HG03025 (cell line): ENCODE measurements at regions not wholly inside any gene's neighbourhood (a gene's known extent, or its start where the extent isn't known, plus 50 kb on each side); places are given as distances from the start of the nearest gene placed in this dataset.

Experiments used
- ATAC-seq: cut with Tn5 transposase; IDR thresholded peaks from one replicate; pipeline ENCODE4 v1.9.1; 2021; ENCODE audit warnings: mild to moderate bottlenecking, moderate library complexity; ENCODE audit not compliant: unreplicated experiment, low FRiP score

DNA sequence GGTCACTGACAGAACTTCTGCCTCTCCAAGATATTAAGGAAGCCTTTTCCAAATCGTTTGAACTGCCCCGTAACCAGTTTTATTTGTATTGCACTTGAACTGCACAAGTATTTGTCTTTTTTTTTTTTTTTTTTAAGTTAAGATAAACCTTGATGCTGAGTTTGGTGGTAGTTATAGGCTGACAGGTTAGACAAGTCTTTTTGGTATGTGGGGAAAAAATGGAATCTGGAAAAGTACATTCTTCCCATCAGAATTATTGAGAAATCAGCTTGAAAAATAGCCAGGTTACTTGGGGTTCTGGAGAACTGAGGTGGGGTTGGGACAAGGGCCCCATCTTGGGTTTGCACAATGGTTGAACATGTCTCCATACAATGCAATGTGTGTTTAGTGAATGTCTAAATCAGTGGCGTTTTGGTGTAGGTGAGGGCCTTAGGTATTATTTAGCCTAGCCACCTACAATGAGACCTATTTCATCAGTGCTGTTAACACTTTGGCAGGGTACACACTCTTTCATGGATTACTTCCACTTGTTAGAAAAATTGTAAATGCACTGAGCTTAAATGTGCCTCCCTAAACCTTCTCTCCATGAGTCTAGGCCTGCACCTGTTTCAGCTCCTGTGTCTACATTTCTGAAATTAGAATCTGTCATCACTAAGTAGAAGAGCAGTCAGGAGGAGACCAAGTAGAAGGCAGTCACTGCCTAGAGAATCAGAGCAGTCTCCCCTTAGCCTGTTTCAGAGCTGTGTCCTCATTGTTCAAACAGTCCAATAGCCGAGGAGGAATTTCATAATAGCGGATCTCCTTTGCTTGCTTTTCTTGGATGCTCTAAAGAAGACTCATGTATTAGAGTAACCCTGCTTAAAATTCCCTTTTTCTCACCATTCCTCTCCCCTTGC lies 140.0 kb upstream of the HMHB1 start:
- no peak for ATAC-seq

DNA sequence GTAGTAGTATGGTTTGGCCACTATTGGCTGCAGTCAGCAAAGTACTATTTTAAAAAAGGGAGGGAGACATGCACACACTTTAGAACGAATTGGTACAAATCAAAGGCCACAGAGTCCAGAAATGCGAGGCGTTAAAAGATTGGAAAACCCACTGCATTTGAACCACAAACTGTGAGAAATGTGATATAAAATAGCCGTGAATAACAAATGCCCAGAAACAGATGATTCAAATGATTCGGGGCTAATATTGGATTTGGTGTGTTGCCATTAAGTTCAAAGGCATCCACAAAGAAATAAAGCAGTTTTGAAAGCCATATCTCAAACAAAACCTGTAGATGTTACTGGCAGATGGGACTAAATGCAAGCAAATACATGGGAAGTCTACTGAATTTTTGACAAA lies 140.9 kb upstream of the HMHB1 start:
- ATAC-seq = no peak

DNA sequence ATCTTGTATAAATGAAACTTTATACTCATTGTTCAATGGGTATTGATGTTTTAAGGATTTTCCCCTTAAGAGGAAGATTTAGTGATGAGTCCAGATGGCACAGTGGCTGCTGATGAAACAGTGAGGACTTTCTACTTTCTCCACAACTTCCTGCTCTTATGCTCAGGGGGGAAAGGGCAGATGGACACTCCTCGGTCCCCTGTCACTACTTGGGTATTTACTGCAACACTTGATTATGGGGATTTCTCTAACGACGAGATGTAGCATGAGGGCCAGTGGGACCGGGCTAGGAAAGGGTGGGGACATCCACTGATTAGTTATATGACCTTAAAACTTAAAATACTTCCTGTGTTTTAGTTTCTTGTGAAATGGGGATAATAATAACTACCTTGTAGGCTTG lies 146.1 kb upstream of the HMHB1 start:
- no peak for ATAC-seq

GRCh38 chr5:143664623-143665022 lies 147.3 kb upstream of the HMHB1 start:
- ATAC-seq = no peak

- no peak for ATAC-seq
Observed at GRCh38 chr5:143663872-143664271, 148.1 kb upstream of the HMHB1 start.

- ATAC-seq = no peak
Observed at GRCh38 chr5:143662020-143662419, 149.9 kb upstream of the HMHB1 start.

GRCh38 chr5:143660625-143661024 lies 151.3 kb upstream of the HMHB1 start:
- ATAC-seq = no peak

- no peak for ATAC-seq
Observed at GRCh38 chr5:143659599-143660238, 152.2 kb upstream of the HMHB1 start.

- no peak for ATAC-seq
Observed at GRCh38 chr5:143658956-143659355, 153.0 kb upstream of the HMHB1 start.

GRCh38 chr5:143657647-143658285 lies 154.2 kb upstream of the HMHB1 start:
- ATAC-seq = no peak

DNA sequence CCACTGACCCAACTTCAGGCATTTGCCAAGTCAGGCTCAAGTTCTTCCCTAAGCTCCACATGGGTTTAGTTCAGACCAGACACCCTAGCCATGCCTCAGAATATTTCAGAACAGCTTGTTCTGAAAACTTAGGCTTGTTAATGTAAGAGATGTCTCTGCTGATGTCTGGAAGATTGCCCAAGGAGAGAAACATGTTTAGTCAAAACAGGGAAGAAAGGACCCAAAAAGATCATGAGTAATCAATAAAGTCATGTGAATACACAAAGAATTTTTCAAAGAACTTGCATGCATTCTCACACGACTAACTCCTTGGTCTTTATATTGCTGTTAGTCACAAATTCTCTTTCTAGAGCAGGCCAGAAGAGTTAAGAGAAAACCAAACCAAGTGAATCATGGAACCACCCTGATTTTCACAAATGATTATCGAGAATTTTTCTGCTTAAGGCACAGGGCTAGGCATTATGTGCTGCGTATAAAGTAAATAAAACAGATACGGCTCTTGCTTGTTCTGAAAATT lies 158.1 kb upstream of the HMHB1 start:
- no peak for ATAC-seq

GRCh38 chr5:143653256-143653655 lies 158.7 kb upstream of the HMHB1 start:
- ATAC-seq = no peak

- ATAC-seq = no peak
Observed at GRCh38 chr5:143652108-143652700, 159.8 kb upstream of the HMHB1 start.

DNA sequence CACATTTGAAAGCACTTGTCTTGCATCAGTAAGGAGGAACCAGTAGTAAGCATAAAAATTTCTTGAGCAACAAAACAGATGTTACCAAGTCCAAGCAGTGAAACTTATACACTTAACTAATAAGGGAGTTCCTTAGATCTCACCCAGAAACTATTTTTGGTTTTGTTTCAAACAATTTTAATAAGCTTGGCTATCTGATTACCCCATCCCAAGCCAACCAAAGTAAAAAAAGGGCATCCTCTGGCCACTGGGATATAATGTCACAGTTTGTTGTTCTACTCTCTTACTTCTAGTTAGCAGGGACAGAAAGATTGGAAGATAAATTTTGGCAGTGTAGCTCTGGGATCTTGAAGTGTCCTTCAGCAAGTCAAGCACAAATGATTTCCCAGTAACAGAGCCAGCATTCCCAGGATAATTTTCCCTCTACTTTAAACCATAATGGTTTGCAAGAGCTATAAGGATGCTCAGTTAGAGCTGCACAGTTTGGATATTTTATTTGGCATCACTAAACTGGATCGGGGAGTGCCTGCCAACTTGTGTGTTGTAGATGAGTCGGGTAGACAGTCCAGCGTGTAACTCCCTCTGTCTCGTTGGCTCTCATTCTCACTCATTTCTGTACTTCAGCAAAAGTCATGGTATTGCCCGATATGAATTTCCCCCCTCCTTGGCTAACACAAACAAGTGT lies 161.9 kb upstream of the HMHB1 start:
- ATAC-seq = no peak

- ATAC-seq = no peak
Observed at GRCh38 chr5:143648696-143649095, 163.3 kb upstream of the HMHB1 start.

DNA sequence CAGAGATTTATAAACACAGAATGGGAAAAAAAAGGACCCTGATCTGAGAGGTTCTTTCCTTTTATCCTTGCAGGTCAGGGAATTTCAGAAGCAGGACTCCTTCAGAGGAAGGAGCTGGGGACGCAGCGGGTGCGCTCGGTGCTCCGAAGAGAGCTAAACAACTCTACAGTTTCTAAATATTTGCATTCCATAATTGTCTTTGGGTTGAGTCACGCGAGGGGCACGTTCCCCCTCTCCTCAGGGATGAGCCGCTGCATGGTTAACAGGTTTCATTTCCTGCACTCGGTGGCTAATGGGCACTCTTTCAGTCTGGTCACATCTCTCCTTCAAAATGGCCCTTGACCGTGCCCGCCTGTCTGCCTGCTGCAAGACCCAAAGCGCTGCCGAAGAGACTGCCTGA lies 165.0 kb upstream of the HMHB1 start:
- no peak for ATAC-seq

GRCh38 chr5:143645356-143645755 lies 166.6 kb upstream of the HMHB1 start:
- ATAC-seq = no peak

DNA sequence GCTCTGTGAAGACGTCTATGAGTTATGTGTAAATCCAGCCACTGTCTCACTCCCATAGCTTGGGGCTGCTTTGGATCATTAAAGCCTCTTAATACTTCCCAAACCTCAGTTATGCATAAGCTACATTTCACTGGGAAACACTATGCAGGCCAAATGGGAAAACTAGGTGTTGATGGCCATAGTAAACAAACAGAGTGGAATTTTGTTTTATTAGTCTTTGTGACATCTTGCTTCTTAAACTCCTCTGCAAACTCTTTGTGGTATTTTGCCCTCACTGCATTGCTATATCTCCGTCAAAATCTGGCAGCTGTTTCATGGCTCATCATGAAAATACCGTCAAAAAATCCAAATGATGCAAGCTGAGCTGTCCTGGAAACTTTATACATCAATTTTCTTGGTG lies 167.2 kb upstream of the HMHB1 start:
- no peak for ATAC-seq

DNA sequence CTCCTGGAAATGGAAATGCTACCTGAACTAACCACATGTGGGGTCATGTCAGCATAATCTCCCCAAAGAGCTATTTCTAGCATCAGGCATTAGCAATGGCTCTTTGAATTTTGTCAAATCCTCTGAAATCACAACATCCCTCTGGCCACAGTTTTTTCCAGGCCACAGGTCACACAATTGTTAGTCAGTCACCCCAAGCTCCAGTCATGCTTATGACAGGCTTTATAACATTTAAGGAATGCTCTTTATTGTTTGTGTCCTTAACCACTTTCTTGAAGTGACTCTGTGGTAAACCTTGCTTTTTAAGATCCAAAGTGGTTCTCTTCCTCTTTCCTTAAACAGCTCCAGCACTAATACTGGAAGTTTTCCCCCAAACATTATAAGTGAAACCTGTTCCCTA lies 169.2 kb upstream of the HMHB1 start:
- ATAC-seq = no peak
